Transverse colon (tissue), 4 donors: ENCODE measurements at regions not wholly inside any gene's neighbourhood (a gene's known extent, or its start where the extent isn't known, plus 50 kb on each side); places are given as distances from the start of the nearest gene placed in this dataset.
"Not testable (repeated sequence)": the region's sequence is repeated elsewhere in the genome, so short reads cannot be mapped to it uniquely, and the experiment has no call there.

Experiments
- DNase-seq: peaks from one replicate; pipeline ENCODE4 v3.0.0-alpha.2; 2019
- H3K27ac ChIP-seq, 4 donors: fragments of 200-600 bp; sonication (generic); 2 replicates each; pipeline ENCODE4 v1.5.1; 2016 to 2018; ENCODE audit warnings: inconsistent platforms in 4 of 4
- H3K27me3 ChIP-seq: fragments of 200-600 bp; sonication (generic); 2 replicates; pipeline ENCODE4 v1.5.1; 2017; ENCODE audit warnings: inconsistent platforms
- H3K36me3 ChIP-seq, 4 donors: fragments of 200-600 bp; sonication (generic); 2 replicates each; pipeline ENCODE4 v1.5.1; 2017 to 2019; ENCODE audit warnings: inconsistent platforms in 4 of 4
- H3K4me1 ChIP-seq, 4 donors: fragments of 200-600 bp; sonication (generic); 2 replicates each; pipeline ENCODE4 v1.5.1; 2017 to 2020; ENCODE audit warnings: inconsistent platforms in 4 of 4
- H3K4me3 ChIP-seq, 4 donors: fragments of 200-600 bp; sonication (generic); 1 replicate in 1 of 4; 2 replicates in 3 of 4; pipeline versions ENCODE4 v1.5.1 to v1.6.1; 2017 to 2019; ENCODE audit warnings: inconsistent platforms in 4 of 4
- H3K9me3 ChIP-seq, 2 donors: fragments of 200-600 bp; sonication (generic); 2 replicates each; pipeline ENCODE4 v1.5.1; 2017 to 2019; ENCODE audit warnings: inconsistent platforms in 2 of 2
- CTCF ChIP-seq, 5 experiments: fragments of 200-600 bp in 3 of 5; fragments of 450-650 bp in 2 of 5; sonication (generic) in 3 of 5; IDR thresholded peaks; 1 replicate in 2 of 5; 2 replicates in 3 of 5; pipeline ENCODE4 v1.5.1; 2016 to 2017; ENCODE audit warnings: antibody characterized with exemption in 5 of 5, inconsistent platforms in 3 of 5, mild to moderate bottlenecking in 2 of 5, moderate library complexity in 1 of 5
- EP300 ChIP-seq: sonication (generic); formaldehyde crosslinking; IDR thresholded peaks from one replicate; pipeline ENCODE4 v1.6.1; 2017; ENCODE audit warnings: antibody characterized with exemption, low read depth
- POLR2A ChIP-seq: fragments of 450-650 bp; IDR thresholded peaks from one replicate; pipeline ENCODE4 v1.6.1; 2016; ENCODE audit warnings: antibody characterized with exemption, mild to moderate bottlenecking, moderate library complexity
- POLR2AphosphoS5 ChIP-seq, 3 donors: sonication (generic); formaldehyde crosslinking; IDR thresholded peaks; one replicate each; pipeline ENCODE4 v1.6.1; 2016; ENCODE audit warnings: antibody characterized with exemption in 3 of 3
- WGBS, 2 donors: methylation state at CpG; one replicate each; pipeline ENCODE4 v1.1.5; 2018; ENCODE audit warnings: low coverage in 1 of 2; 5-methylcytosine and 5-hydroxymethylcytosine counted together
- in situ Hi-C, 4 donors: fragments of 200-750 bp; cut with MboI; loops; one replicate each; pipeline versions ENCODE4 v1.15.0 to v1.15.1; 2017; ENCODE audit warnings: low sequenced_read_pairs in 3 of 4, low pct_ligation_motif_present in 1 of 4, low pct_unique_long_range_greater_than_20kb in 1 of 4
- intact Hi-C: fragments of 100-400 bp; cut with DNase I; formaldehyde crosslinking; loops from one replicate; pipeline ENCODE4 v1.15.1; 2023; ENCODE audit warnings: low total_unique reads

GRCh38 chr7:27010068-27010467 is 85.7 kb downstream of the HOXA1 start:
- Histone ChIP-seq H3K4me3 (no peak overlapping the region), H3K9me3 (peaks cover 4 to 6% of the 10 kb centered on the region in 2 donors), H3K4me1 (no peaks in the 10 kb centered on the region), H3K27ac (no peak overlapping the region), H3K36me3 (no peaks in the 10 kb centered on the region), H3K27me3 (peaks cover 4% of the 10 kb centered on the region)
- TF ChIP-seq POLR2AphosphoS5 (IDR thresholded peaks at IDR 0.05) (no peak), EP300 (no peak), POLR2A (no peak), CTCF (IDR thresholded peaks at IDR 0.05) (no peak)
- no peak for DNase-seq
- intact Hi-C loops (no loop called here), in situ Hi-C loops (no loop called here)
- 93 to 94% methylated on average over 3 of the region's 3 CpGs for WGBS, 2 donors

- intact Hi-C loops, result no loop called here
- TF ChIP-seq EP300 (no peak), CTCF (IDR thresholded peaks at IDR 0.05) (no peak), POLR2AphosphoS5 (IDR thresholded peaks at IDR 0.05) (no peak), POLR2A (no peak)
- in situ Hi-C loops, result no loop called here
- no peak overlapping the region for H3K27ac ChIP-seq
- H3K4me1 ChIP-seq, result no peaks in the 10 kb centered on the region
- WGBS, 2 donors, result 94 to 100% methylated on average over 2 to 6 of the region's 6 CpGs
- H3K36me3 ChIP-seq, result no peaks in the 10 kb centered on the region
- no peak for DNase-seq
- H3K9me3 ChIP-seq, result peaks cover 7 to 9% of the 10 kb centered on the region in 2 donors
- no peaks in the 10 kb centered on the region for H3K27me3 ChIP-seq
- H3K4me3 ChIP-seq, result no peak overlapping the region
These were observed 95.3 kb downstream of the HOXA1 start for GRCh38 chr7:27000496-27000895.

- 82 to 92% methylated on average over 3 of the region's 3 CpGs for WGBS, 2 donors
- H3K36me3 ChIP-seq, H3K27me3 ChIP-seq, in situ Hi-C loops, H3K27ac ChIP-seq, H3K4me1 ChIP-seq, DNase-seq, H3K4me3 ChIP-seq, H3K9me3 ChIP-seq, intact Hi-C loops: not testable (repeated sequence)
These were observed 97.5 kb downstream of the HOXA1 start for GRCh38 chr7:26998284-26998683.

DNA sequence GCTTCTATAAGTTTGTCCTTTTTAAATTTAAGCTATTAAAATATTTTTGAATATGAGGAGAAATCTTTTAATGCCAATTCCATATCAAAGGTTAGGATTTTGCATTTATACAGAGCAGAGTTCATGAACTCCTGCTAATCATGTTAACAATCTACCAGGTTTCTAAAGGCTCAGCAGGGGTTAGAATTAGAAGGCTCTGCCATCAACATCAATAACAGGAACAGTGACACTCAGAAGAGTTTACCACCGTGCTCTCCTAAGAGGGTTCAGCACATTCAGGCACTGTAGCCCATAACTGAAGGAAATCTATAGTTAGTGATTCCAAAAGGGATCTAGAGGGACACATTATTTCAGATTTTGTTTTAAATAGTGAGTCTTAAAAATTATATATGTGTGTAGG is 100.1 kb downstream of the HOXA1 start:
- in situ Hi-C loops, result no loop called here

More for the DNA sequence above, 100.1 kb downstream of the HOXA1 start:
- Histone ChIP-seq H3K9me3 (peaks cover 7 to 9% of the 10 kb centered on the region in 2 donors), H3K4me3 (no peak overlapping the region), H3K27me3 (no peaks in the 10 kb centered on the region), H3K27ac (no peak overlapping the region), H3K4me1 (no peaks in the 10 kb centered on the region), H3K36me3 (no peaks in the 10 kb centered on the region)
- TF ChIP-seq EP300, result no peak
- TF ChIP-seq POLR2A, result no peak
- TF ChIP-seq POLR2AphosphoS5 (IDR thresholded peaks at IDR 0.05), result no peak
- TF ChIP-seq CTCF (IDR thresholded peaks at IDR 0.05), result no peak
- no peak for DNase-seq
- intact Hi-C loops, result no loop called here
- WGBS, 2 donors, result 60 to 82% methylated on average over 1 of the region's 1 CpG
